D341Med (cell line): ENCODE measurements at regions not wholly inside any gene's neighbourhood (a gene's known extent, or its start where the extent isn't known, plus 50 kb on each side); places are given as distances from the start of the nearest gene placed in this dataset.
"Not testable (repeated sequence)": the region's sequence is repeated elsewhere in the genome, so short reads cannot be mapped to it uniquely, and the experiment has no call there.

Experiments used
- DNase-seq: peaks from one replicate; pipeline ENCODE4 v3.0.0; 2012; ENCODE audit warnings: low spot score

GRCh38 chr1:73056826-73057225, 774.5 kb upstream of the NEGR1 start:
- DNase-seq, result no peak

DNA sequence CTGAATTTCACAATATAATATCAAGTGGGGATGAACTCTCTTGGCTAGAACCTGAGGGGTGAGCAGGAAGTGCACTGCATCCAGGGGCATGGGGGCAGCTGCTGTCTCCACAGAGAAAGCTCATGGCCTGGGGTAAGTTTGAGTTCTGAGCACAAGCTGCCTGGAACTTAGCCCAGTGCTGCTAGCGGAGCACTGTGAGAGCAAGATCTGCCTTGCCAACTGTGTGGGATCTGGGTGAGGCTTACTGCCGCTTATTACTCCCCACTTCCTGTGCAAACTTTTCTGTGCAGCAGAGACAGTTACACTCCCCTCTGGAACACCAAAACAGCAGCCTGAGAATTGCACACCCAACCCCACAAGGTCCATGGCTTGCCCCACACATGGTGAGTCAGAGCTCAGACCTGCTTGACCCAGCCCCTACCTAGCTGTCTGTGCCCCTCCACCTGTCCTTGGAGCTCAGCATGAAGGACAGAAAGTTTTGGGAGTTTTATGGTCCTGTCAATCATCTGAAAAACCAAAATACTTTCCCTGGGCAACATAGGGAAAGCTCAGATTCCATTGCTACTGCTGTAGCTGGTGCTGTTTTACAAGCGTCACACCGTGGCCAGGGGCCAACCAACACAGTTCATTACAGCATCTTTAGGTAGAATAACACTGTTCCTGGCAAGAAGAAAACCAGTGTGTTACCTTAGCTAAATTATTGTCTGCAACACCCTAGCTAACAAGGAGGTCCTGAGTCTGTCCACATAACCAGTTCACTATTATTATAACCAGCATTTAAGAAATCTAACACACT, 762.1 kb upstream of the NEGR1 start:
- DNase-seq, result no peak

DNA sequence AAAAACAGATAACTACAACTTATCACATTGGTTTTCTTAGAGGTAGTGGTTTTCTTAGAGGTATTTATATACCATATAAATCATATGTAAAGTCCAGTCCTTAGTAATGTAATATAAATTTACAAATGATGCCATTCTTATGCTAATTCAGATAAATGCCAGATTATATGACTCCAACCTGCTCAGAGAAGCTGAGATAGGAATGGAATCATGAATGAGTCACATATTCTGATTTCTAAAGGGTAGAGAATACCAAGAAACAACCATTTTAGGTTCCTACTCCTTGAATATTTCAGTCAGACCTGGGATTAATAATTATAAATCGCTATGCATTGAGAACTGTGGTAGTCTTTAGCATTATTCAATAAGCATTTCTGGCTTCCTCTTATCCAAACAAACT, 760.1 kb upstream of the NEGR1 start:
- no peak for DNase-seq

- no peak for DNase-seq
These were observed 758.5 kb upstream of the NEGR1 start for GRCh38 chr1:73040811-73041210.

DNA sequence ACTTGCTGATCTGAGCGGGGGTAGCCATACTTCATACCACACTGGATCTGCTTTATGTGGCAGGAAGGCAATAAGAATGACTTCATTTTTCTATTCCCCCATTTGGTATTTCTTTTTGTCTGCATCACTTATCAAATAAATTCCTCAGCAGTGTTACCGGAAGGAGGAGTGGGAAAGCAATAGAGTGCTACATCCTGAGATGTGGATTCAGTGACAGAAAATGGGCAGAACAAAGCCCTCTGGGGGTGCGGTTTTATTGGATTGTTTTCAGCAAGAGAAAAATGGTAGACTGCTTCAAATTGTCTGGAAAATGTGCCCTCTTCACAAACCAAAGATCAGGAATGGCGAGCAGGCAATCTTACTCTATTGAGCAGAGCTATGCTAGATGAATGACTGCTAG, 751.9 kb upstream of the NEGR1 start:
- no peak for DNase-seq

- DNase-seq, result no peak
These were observed 751.3 kb upstream of the NEGR1 start for GRCh38 chr1:73033640-73034039.

DNA sequence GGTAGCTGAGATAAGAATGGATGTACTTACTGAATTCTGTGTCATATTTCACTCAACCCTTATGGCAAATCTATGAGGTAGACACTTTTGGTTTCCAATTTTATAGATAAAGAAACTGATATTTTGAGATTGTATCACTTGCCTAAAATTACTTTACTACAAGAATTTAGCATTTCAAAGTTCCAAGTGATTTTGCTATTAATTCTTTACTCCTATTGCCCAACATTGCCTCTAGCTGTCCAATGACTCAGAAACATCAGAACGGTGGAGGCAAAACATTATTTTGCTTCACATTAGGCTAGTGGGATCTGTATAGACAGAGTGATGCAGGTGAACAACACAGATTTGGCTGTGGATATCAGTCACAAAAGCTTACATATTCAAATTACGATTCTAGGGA, 747.2 kb upstream of the NEGR1 start:
- no peak for DNase-seq

DNA sequence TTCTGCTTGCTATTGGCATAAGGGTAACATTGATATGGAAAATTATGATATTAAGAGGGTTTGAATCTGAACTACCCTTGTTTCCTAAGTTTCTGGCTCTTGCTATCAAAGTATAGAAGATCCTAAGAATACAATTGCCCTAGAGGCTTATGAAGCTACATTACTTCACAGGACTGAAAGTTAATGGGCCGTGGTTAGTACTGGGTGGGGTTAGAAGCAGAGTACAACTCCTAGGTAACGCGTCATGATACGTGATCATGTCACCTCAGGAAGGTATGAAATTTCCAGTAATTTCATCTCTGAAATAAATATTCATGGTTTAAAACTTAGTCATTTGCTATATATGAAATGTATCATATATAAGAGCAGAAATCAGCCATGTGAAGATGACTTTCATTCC, 743.8 kb upstream of the NEGR1 start:
- DNase-seq, result no peak

GRCh38 chr1:73009938-73010337, 727.6 kb upstream of the NEGR1 start:
- DNase-seq, result no peak

DNA sequence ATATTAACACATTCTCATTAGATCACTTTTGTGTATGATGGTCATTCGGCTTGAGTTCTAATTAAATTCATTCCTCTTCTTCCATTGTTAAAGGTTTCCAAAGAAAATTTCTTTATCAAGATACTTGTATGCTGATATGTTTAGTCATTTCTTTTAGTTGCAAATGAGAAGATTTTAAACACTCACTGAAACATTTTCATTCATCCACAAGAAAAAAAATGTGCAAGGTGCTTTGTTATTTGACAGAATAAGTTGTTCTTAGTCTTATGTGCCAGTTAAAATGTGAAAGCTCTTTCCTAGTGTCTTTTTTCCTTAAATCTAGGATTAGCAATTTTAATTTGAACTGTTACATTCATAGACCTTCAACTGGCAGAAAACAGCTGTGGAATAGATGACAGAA, 727.0 kb upstream of the NEGR1 start:
- DNase-seq, result no peak

- DNase-seq, result no peak
These were observed 715.3 kb upstream of the NEGR1 start for GRCh38 chr1:72997624-72998023.

GRCh38 chr1:72997041-72997440, 714.7 kb upstream of the NEGR1 start:
- DNase-seq, result no peak

DNA sequence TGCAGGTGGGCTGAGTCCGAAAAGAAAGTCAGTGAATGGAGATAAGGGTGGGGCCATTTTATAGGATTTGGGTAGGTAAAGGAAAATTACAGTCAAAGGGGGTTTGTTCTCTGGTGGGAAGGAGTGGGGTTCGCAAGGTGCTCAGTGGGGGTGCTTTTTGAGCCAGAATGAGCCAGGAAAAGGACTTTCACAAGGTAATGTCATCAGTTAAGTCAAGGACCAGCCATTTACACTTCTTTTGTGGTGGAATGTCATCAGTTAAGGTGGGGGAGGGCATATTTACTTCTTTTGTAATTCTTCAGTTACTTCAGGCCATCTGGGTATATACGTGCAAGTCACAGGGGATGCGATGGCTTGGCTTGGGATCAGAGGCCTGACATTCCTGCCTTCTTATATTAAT, 705.5 kb upstream of the NEGR1 start:
- not testable (repeated sequence) for DNase-seq

- no peak for DNase-seq
These were observed 704.4 kb upstream of the NEGR1 start for GRCh38 chr1:72986591-72987290.

- not testable (repeated sequence) for DNase-seq
These were observed 702.7 kb upstream of the NEGR1 start for GRCh38 chr1:72985024-72985423.

GRCh38 chr1:72983011-72983410, 700.7 kb upstream of the NEGR1 start:
- DNase-seq, result not testable (repeated sequence)

DNA sequence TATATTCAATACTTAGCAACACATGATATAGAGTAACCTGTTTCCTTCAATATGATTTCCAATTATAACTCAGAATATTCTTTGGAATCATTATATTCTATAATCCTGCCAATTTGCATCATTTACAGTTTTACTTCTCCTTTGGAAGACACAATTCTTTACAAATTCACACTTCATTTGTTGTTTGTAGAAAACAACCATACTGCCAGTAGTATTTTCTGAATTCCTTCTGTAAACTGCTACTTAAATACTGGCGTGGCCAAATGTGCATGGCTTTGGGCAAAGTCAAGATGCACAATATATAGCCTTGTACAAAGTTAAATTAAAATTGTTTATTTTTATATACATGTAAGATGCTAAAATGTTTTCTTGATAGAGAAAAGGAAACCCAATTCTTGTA, 687.1 kb upstream of the NEGR1 start:
- no peak for DNase-seq

DNA sequence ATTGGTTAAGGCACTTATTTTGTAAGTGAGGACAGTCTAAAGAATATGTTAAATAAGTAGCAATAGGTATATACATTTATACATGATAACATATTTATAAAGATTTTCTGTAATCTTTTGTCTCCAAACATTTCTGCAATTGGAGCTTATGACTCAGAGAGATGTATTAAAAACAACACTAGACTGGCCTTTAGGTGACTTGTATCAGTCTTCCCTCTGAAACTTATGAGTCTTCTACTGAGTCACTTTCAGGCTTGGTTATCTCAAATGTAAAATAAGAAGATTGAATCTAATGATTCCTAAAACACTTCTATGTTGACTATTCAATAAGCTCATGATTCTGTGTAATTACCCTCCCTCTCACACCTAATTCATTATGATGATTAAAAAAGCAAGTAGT, 672.6 kb upstream of the NEGR1 start:
- DNase-seq, result no peak

DNA sequence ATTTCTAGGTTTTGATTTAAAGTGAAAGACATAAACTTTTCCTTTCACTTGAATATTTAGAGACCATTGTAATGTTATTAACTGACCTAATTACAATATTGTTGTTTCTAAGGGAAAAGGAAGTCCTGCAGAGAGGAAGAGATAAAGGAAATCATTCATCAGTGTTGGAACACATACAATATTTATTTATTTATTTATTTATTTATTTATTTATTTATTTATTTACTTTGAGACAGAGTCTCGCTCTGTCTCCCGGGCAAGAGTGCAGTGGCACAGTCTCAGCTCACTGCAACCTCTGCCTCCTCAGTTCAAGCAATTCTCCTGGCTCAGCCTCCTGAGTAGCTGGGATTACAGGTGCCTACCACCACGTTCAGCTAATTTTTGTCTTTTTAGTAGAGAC, 668.6 kb upstream of the NEGR1 start:
- not testable (repeated sequence) for DNase-seq

DNA sequence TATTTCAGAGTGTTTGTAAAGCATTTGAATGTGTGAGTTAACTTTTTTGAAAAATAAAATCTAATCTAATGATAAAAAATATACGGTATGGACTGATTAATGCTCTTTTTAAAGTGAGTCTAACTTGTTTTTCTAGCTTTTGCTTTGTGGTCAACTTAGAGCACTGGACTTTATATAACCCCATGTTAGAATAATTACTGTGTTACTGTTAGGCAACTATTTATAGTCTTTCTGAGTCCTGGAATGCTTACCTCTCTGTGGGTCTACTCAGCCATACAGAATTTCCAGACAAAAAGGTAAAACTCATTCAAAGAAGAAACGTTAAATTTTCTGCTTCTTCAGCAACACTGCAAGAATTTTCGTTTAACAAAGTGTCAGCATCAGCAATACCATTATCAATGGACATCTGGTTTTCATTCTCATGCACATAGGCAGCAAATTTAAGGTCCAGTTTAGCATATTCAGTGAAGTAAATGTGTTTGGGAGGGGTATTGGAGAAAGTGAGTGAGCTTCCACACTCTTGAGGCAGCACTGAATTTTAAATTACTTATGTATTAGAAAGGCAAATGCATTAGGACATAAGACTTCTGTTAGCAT, 664.7 kb upstream of the NEGR1 start:
- no peak for DNase-seq

DNA sequence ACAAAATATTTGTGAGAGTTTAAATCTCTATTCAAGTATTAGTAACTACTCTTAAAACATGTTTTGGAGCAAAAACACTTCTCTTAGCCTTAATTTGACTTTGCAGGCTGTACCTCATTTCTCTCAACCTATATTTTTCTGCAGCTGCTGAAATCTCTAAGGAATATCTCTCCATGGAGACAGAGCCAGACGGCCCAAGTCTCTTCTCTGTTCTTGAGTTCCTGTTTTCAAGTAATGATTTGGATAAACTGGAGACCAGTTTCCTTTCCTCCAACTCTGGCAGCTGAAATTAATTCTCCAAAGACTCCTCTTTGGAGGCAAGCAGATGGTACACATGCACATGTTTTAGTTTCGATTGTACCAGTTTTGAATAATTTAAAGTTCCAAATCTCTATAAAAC, 659.7 kb upstream of the NEGR1 start:
- no peak for DNase-seq

DNA sequence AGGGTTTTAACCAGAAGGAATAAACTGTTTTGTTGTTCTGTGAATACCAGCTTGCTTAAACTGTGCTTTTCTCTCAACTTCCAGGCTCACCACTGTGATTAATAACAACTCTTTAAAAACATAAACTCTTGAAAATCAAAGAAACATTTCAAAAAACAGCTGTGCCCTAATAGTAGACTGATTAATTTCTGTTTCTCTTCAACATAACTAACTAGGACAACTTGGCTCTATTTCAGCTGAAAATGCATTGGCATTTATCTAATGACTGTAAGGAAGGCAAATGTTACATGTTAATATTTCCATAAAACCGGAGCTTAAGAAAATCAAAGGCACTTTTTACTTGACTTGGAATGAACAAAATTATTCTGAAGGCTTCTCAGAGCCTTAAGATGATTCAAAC, 656.1 kb upstream of the NEGR1 start:
- no peak for DNase-seq

DNA sequence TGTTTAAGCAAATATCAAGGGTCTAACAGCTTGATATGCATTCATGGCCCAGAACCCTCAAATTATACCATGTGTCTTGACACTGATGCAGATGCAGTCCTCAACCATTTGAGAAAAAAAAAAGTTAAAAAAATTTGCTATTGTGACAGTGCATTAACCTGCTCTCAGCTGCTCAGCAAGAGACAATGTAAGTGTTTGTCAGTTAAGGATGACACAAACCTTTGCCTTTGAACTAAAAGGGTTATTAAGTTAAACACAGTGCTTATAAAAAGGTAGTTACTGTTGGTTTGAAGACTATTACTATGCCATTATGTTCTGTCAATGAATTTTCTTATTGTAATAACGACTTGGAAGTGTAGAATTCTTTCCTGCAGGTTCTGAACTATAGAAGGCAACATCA, 655.6 kb upstream of the NEGR1 start:
- no peak for DNase-seq
